Panc1 (cell line): ENCODE measurements at regions not wholly inside any gene's neighbourhood (a gene's known extent, or its start where the extent isn't known, plus 50 kb on each side); places are given as distances from the start of the nearest gene placed in this dataset.

Experiments
- TCF7L2 ChIP-seq: IDR thresholded peaks from 2 replicates; pipeline ENCODE4 v1.6.1; 2011; ENCODE audit warnings: mild to moderate bottlenecking, low read depth, low read length, inconsistent platforms
- TF ChIP-seq, protein P1 (sequence below): fragments of 450-650 bp; IDR thresholded peaks from 2 replicates; pipeline ENCODE4 v1.5.1; 2017; ENCODE audit warnings: mild to moderate bottlenecking

DNA sequence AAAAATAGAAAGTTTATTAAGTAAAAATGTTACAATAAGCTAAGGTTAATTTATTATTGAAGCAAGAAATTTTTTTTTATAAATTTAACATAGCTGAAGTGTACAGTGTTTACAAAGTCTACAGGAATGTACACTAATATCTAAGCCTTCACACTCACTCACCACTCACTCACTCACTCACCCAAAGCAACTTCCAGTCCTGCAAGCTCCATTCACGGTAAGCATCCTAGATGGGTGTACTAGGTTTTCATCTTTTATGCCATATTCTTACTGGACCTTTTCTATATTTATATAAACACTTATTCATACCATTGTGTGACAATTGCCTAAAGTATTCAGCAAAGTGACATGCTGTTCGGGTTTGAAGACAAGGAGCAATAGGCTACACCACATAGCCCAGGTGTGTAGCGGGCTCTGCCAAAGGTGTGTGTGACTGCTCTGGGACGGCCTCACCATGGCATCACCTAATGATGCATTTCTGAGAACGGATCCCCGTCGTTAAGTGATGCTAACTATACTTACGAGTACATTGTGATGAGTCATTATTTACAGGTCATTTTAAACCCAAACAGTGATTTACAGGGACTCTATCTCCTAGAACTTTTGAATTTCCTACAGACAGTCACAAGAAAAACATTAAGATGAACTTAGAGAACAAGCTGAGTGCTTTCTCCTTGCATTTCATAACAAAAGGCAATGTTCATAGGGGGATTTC lies 76.3 kb upstream of the ID2 start:
- TF ChIP-seq, protein P1, sequence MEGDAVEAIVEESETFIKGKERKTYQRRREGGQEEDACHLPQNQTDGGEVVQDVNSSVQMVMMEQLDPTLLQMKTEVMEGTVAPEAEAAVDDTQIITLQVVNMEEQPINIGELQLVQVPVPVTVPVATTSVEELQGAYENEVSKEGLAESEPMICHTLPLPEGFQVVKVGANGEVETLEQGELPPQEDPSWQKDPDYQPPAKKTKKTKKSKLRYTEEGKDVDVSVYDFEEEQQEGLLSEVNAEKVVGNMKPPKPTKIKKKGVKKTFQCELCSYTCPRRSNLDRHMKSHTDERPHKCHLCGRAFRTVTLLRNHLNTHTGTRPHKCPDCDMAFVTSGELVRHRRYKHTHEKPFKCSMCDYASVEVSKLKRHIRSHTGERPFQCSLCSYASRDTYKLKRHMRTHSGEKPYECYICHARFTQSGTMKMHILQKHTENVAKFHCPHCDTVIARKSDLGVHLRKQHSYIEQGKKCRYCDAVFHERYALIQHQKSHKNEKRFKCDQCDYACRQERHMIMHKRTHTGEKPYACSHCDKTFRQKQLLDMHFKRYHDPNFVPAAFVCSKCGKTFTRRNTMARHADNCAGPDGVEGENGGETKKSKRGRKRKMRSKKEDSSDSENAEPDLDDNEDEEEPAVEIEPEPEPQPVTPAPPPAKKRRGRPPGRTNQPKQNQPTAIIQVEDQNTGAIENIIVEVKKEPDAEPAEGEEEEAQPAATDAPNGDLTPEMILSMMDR: no peak
- no peak for TF ChIP-seq TCF7L2
